ENCODE measurements at regions not wholly inside any gene's neighbourhood (a gene's known extent, or its start where the extent isn't known, plus 50 kb on each side); places are given as distances from the start of the nearest gene placed in this dataset.

DNA sequence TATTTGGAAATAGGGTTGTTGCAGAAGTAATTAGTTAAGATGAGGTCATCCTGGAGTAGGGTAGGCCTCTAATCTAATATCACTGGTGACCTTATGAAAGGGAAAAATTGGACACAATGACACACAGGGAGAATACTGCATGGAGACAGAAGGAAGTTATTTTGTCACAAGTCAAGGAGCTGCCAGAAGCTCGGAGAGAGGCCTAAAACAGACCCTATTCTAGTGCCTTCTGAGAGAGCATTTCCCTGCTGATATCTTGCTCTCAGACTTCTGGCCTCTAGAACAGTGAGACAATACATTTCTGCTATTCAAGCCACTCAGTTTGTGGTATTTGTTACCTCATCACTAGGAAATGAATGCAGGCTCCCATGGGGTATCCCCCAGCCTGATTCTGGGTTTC lies 332.9 kb downstream of the CSNK1G3 start:
- no peak for TF ChIP-seq ZNF644 (tag; IDR thresholded peaks at IDR 0.05; ENCODE audit: low read depth)
- no peak for TF ChIP-seq ZNF140 (CRISPR knock-in tag; IDR thresholded peaks at IDR 0.05)

All from K562 (cell line).